Medulla oblongata (tissue), 1 donor: ENCODE measurements at regions not wholly inside any gene's neighbourhood (a gene's known extent, or its start where the extent isn't known, plus 50 kb on each side); places are given as distances from the start of the nearest gene placed in this dataset.
"Not testable (repeated sequence)": the region's sequence is repeated elsewhere in the genome, so short reads cannot be mapped to it uniquely, and the experiment has no call there.

Experiments
- DNase-seq: peaks from one replicate; pipeline ENCODE4 v3.0.0-alpha.2; 2015; ENCODE audit errors: extremely low spot score

GRCh38 chr19:30102666-30103065 lies 160.6 kb downstream of the URI1 start:
- DNase-seq, result no peak

GRCh38 chr19:30103981-30104380 lies 161.9 kb downstream of the URI1 start:
- DNase-seq, result no peak

GRCh38 chr19:30105316-30105715 lies 163.3 kb downstream of the URI1 start:
- no peak for DNase-seq

- DNase-seq, result no peak
Observed at GRCh38 chr19:30105727-30106126, 163.7 kb downstream of the URI1 start.

GRCh38 chr19:30106417-30107095 lies 164.5 kb downstream of the URI1 start:
- DNase-seq, result no peak

- no peak for DNase-seq
Observed at GRCh38 chr19:30107251-30107650, 165.2 kb downstream of the URI1 start.

GRCh38 chr19:30109565-30109964 lies 167.5 kb downstream of the URI1 start:
- DNase-seq, result no peak

GRCh38 chr19:30111021-30111855 lies 169.2 kb downstream of the URI1 start:
- no peak for DNase-seq

- DNase-seq, result no peak
Observed at GRCh38 chr19:30112171-30112570, 170.1 kb downstream of the URI1 start.

GRCh38 chr19:30112666-30113065 lies 170.6 kb downstream of the URI1 start:
- DNase-seq, result no peak

GRCh38 chr19:30113186-30113585 lies 171.1 kb downstream of the URI1 start:
- DNase-seq, result no peak

GRCh38 chr19:30114095-30114494 lies 172.1 kb downstream of the URI1 start:
- not testable (repeated sequence) for DNase-seq

GRCh38 chr19:30115947-30116346 lies 173.9 kb downstream of the URI1 start:
- no peak for DNase-seq

GRCh38 chr19:30116530-30116929 lies 174.5 kb downstream of the URI1 start:
- no peak for DNase-seq

GRCh38 chr19:30116984-30117555 lies 175.0 kb downstream of the URI1 start:
- no peak for DNase-seq

GRCh38 chr19:30117636-30118145 lies 175.7 kb downstream of the URI1 start:
- no peak for DNase-seq

- DNase-seq, result no peak
Observed at GRCh38 chr19:30118221-30118620, 176.2 kb downstream of the URI1 start.

GRCh38 chr19:30118760-30119159 lies 176.7 kb downstream of the URI1 start:
- DNase-seq, result no peak

GRCh38 chr19:30119180-30119908 lies 177.3 kb downstream of the URI1 start:
- DNase-seq, result no peak

GRCh38 chr19:30120860-30121484 lies 178.9 kb downstream of the URI1 start:
- no peak for DNase-seq

GRCh38 chr19:30122431-30122830 lies 180.4 kb downstream of the URI1 start:
- DNase-seq, result no peak
